ENCODE measurements at regions not wholly inside any gene's neighbourhood (a gene's known extent, or its start where the extent isn't known, plus 50 kb on each side); places are given as distances from the start of the nearest gene placed in this dataset.

GRCh38 chr20:19932170-19932667, 84.9 kb upstream of the NAA20 start:
- ChIA-PET POLR2A (no interaction called here), CTCF (ENCODE audit: low intra/inter-chr PET ratio, low total read pairs) (no interaction called here)
- no peak for ATAC-seq
- no peaks in the 10 kb centered on the region for H3K36me3 ChIP-seq (replicated peaks in 1 of 2; ENCODE audit: control insufficient read depth in 1 of 2, insufficient read depth in 2 of 2, low read length in 2 of 2)
- no peak overlapping the region for H3K9ac ChIP-seq (ENCODE audit: insufficient read depth, low read depth, low read length)
- TF ChIP-seq ZNF652 (CRISPR knock-in tag; IDR thresholded peaks at IDR 0.05; ENCODE audit: borderline replicate concordance, low read depth) (no peak), NONO (IDR thresholded peaks at IDR 0.05) (no peak), NONO (CRISPR knock-in tag; conservative IDR thresholded peaks at IDR 0.05) (no peak), KDM3A (CRISPR knock-in tag; IDR thresholded peaks at IDR 0.05; ENCODE audit: low read depth) (no peak), ZFP1 (CRISPR knock-in tag; IDR thresholded peaks at IDR 0.05) (no peak)
- no peak overlapping the region for H3K27ac ChIP-seq (ENCODE audit: extremely low read length, insufficient read depth, low read length)
- no TSS peak for BruUV-seq (replicated peaks)
- intact Hi-C loops (cut with micrococcal nuclease; ENCODE audit: unreplicated experiment), result no loop called here
- H3K4me2 ChIP-seq (ENCODE audit: low read depth, low read length), result no peak overlapping the region
- no peak for DNase-seq (ENCODE audit: low spot score)
- in situ Hi-C loops (cut with HindIII; ENCODE audit: extremely low pct_ligation_motif_present, low pct_unique_long_range_greater_than_20kb), result no loop called here
- no peak overlapping the region for H3K4me3 ChIP-seq (replicated peaks in 1 of 3; ENCODE audit: insufficient read depth in 1 of 3, low read depth in 2 of 3, low read length in 3 of 3)
- peaks cover 13% of the 10 kb centered on the region for H3K4me1 ChIP-seq (ENCODE audit: insufficient read depth, low read length)
- 62% methylated on average over 9 of the region's 9 CpGs for WGBS (ENCODE audit: low lambda C conversion rate)
- H4K20me1 ChIP-seq (ENCODE audit: insufficient read depth, low read length), result no peaks in the 10 kb centered on the region
- H3K79me2 ChIP-seq (ENCODE audit: insufficient read depth, low read length), result no peaks in the 10 kb centered on the region
- no peaks in the 10 kb centered on the region for H3K9me3 ChIP-seq (ENCODE audit: low read length)
- no peaks in the 10 kb centered on the region for H3K27me3 ChIP-seq (ENCODE audit: control insufficient read depth in 1 of 2, insufficient read depth in 2 of 2, low read length in 2 of 2)
- H2AFZ ChIP-seq (ENCODE audit: low read length), result no peak overlapping the region
- FAIRE-seq, result no peak

GRCh38 chr20:19934792-19935491, 82.2 kb upstream of the NAA20 start:
- in situ Hi-C loops (cut with HindIII; ENCODE audit: extremely low pct_ligation_motif_present, low pct_unique_long_range_greater_than_20kb), result no loop called here
- 74% methylated on average over 13 of the region's 13 CpGs for WGBS (ENCODE audit: low lambda C conversion rate)
- Histone ChIP-seq H3K9ac (ENCODE audit: insufficient read depth, low read depth, low read length) (no peak overlapping the region), H3K79me2 (ENCODE audit: insufficient read depth, low read length) (no peaks in the 10 kb centered on the region), H3K27me3 (ENCODE audit: control insufficient read depth in 1 of 2, insufficient read depth in 2 of 2, low read length in 2 of 2) (no peaks in the 10 kb centered on the region), H3K36me3 (replicated peaks in 1 of 2; ENCODE audit: control insufficient read depth in 1 of 2, insufficient read depth in 2 of 2, low read length in 2 of 2) (no peaks in the 10 kb centered on the region), H3K4me2 (ENCODE audit: low read depth, low read length) (no peak overlapping the region), H2AFZ (ENCODE audit: low read length) (no peak overlapping the region), H3K9me3 (ENCODE audit: low read length) (no peaks in the 10 kb centered on the region), H3K27ac (ENCODE audit: extremely low read length, insufficient read depth, low read length) (no peak overlapping the region), H3K4me3 (replicated peaks in 1 of 3; ENCODE audit: insufficient read depth in 1 of 3, low read depth in 2 of 3, low read length in 3 of 3) (no peak overlapping the region), H3K4me1 (ENCODE audit: insufficient read depth, low read length) (peaks cover 27% of the 10 kb centered on the region), H4K20me1 (ENCODE audit: insufficient read depth, low read length) (no peaks in the 10 kb centered on the region)
- intact Hi-C loops (cut with micrococcal nuclease; ENCODE audit: unreplicated experiment), result no loop called here
- ChIA-PET CTCF (ENCODE audit: low intra/inter-chr PET ratio, low total read pairs) (no interaction called here), POLR2A (interaction anchor here (1.1 kb wide), 1 partner anchor 53 kb away, joined by 3 read pairs; no protein-coding TSS in a partner anchor)
- no TSS peak for BruUV-seq (replicated peaks)
- no peak for ATAC-seq
- FAIRE-seq, result no peak
- DNase-seq (ENCODE audit: low spot score), result no peak
- TF ChIP-seq CREB1 (IDR thresholded peaks at IDR 0.05), result peak; percentile 82
- no peak for TF ChIP-seq CREB1 (CRISPR knock-in tag; IDR thresholded peaks at IDR 0.05)
- TF ChIP-seq ARID5B (CRISPR knock-in tag; IDR thresholded peaks at IDR 0.05), result 0 out of 2 replicates have a peak, but pooled peaks have one; percentile 25
- TF ChIP-seq THAP9 (CRISPR knock-in tag; IDR thresholded peaks at IDR 0.05; ENCODE audit: borderline replicate concordance), result no peak
- TF ChIP-seq YEATS4 (CRISPR knock-in tag; IDR thresholded peaks at IDR 0.05; ENCODE audit: borderline replicate concordance), result no peak
- TF ChIP-seq BCL3 (CRISPR knock-in tag; IDR thresholded peaks at IDR 0.05), result no peak

Data from HepG2 (cell line).